Activated effector memory CD4-positive, alpha-beta T cell treated with anti-CD3 and anti-CD28 coated beads, Interleukin-2, amount 50 U/mL, for 16 hours (primary cell): ENCODE measurements at regions not wholly inside any gene's neighbourhood (a gene's known extent, or its start where the extent isn't known, plus 50 kb on each side); places are given as distances from the start of the nearest gene placed in this dataset.

Experiments used
- DNase-seq: peaks from one replicate; pipeline ENCODE4 v3.0.0-alpha.2; 2020

GRCh38 chr9:108015690-108016089, 526.1 kb upstream of the KLF4 start:
- DNase-seq: no peak

- DNase-seq: no peak
Observed at GRCh38 chr9:108014353-108014752, 524.8 kb upstream of the KLF4 start.

DNA sequence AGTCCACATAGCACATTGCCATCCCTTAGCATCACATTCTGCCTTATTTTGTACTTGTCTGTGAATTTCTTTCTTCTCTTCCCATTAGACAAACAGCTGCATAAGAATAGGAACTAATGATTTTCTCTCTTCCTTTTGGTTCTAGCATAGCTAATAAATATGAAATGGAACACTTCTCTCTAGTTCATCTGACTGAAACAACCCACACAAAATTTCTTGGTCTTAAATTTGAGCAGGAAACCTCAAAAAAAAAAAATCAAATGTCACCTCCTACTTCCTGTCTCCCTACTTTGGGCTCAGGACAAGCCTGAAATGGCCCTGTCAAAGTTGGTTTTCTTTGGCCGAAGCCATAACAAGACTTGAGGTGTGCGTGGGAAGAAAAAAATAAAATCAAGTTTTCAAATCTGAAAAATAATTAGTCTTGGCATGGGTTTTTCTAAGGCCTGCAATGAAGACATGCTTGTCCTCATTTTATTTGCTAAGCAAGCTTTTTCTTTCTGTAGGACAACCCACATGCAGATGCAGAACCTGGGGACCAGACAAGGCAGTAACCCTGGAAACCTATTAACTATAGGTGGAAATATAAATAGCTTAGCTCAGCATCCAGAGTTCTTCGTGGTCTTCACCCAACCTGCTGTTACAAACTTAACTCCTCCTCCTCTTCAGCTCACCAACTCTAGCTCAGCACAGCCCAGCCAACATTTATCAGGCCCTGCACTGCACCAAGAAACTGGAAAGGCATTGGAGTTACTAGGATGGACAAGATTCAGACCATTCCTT, 523.5 kb upstream of the KLF4 start:
- no peak for DNase-seq

GRCh38 chr9:108012405-108012804, 522.8 kb upstream of the KLF4 start:
- no peak for DNase-seq

GRCh38 chr9:108003526-108003925, 514.0 kb upstream of the KLF4 start:
- no peak for DNase-seq

DNA sequence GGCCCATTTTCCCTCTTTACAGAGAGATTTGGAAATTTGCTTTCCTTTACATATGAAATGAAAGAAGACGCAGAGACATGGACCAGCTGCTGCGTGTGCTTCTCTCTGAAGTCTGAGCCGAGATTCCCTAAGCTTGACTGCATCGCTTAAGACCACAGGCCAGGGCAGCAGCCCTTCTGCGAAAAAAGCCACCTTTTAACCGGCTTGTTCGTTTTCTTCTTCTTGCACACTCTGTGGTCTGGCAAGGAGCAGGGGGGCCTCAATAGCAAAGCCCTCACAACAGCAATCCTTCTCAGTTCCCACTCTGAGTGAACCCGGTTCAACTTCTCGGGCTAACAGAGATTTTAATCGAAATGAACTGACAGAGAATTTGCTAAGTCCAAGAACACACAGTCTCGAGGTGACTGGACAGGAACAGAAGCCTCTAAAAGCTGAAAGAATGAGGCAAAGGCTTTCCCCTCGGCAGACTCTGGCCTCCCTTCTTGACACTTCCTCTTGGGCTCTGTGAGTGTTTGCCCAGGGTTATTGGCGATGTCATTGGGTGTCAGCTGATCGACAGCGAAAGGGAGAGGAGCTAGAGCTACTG, 512.9 kb upstream of the KLF4 start:
- no peak for DNase-seq

- no peak for DNase-seq
Observed at GRCh38 chr9:108001237-108001636, 511.7 kb upstream of the KLF4 start.

DNA sequence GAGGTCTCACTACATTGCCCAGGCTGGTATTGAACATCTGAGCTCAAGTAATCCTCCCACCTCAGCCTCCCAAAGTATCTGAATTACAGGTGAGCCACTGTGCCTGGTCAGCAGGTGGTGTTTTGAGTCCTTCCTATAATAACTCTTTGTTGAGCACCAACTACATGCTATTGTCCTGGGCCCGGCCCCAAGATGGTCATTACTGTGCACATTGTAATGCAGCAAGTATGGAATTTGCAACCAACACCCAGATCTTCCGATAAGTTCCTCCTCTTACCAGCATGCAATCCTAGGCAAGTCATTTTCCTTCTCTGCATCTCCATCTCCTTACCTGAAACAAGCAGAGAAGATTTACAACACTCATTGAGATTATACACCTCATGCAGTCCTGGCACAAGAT, 510.3 kb upstream of the KLF4 start:
- DNase-seq: no peak

- DNase-seq: no peak
Observed at GRCh38 chr9:107999011-107999410, 509.4 kb upstream of the KLF4 start.

- DNase-seq: no peak
Observed at GRCh38 chr9:107994648-107995047, 505.1 kb upstream of the KLF4 start.

- DNase-seq: no peak
Observed at GRCh38 chr9:107992271-107992670, 502.7 kb upstream of the KLF4 start.

DNA sequence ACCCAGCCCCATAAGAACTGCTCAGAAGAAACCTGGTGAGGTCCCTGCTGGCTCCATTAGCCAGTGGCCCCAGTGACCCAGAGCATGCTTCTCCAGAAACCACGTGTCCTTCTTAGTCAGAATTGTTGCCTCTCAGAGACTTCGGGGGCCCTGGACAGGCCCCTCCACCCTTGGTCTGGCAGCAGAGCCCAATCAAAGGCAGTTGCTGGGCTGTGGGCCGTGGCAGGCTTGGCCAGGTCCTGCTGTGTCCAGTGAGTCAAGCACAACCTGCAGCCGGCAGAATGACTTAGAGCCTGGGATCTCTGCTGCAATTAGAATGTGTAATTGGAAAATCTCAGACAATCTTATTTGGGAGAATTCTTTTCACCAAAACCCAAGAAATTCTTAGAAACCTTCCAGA, 502.0 kb upstream of the KLF4 start:
- DNase-seq: no peak

GRCh38 chr9:107989544-107989943, 500.0 kb upstream of the KLF4 start:
- DNase-seq: no peak

- DNase-seq: no peak
Observed at GRCh38 chr9:107989099-107989498, 499.5 kb upstream of the KLF4 start.

GRCh38 chr9:107984956-107985355, 495.4 kb upstream of the KLF4 start:
- no peak for DNase-seq

- no peak for DNase-seq
Observed at GRCh38 chr9:107983762-107984161, 494.2 kb upstream of the KLF4 start.

- DNase-seq: no peak
Observed at GRCh38 chr9:107983181-107983603, 493.6 kb upstream of the KLF4 start.

GRCh38 chr9:107982745-107983144, 493.2 kb upstream of the KLF4 start:
- DNase-seq: no peak

GRCh38 chr9:107982001-107982400, 492.4 kb upstream of the KLF4 start:
- DNase-seq: no peak

GRCh38 chr9:107980984-107981383, 491.4 kb upstream of the KLF4 start:
- no peak for DNase-seq

GRCh38 chr9:107976767-107977166, 487.2 kb upstream of the KLF4 start:
- no peak for DNase-seq

GRCh38 chr9:107975426-107976010, 485.9 kb upstream of the KLF4 start:
- no peak for DNase-seq

- no peak for DNase-seq
Observed at GRCh38 chr9:107973451-107973850, 483.9 kb upstream of the KLF4 start.

DNA sequence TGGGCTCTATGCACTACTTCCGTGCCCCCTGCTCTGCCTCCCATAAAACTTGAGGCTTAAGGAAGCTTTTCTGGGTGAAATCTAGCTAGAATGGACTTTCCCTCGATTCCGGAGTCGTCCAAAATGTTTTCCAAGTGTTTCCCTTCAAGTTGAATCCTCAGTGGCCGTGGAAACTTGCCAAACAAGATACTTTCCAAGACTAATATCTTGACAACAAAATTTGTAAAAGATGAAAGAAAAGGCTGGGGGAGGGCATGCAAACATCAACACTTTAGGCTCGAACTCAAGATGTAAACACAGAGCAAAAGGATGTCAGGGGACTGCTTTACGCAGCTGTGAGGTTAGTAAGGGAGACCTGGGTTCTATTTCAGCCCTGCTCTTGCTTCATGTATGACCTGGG, 482.8 kb upstream of the KLF4 start:
- DNase-seq: no peak

DNA sequence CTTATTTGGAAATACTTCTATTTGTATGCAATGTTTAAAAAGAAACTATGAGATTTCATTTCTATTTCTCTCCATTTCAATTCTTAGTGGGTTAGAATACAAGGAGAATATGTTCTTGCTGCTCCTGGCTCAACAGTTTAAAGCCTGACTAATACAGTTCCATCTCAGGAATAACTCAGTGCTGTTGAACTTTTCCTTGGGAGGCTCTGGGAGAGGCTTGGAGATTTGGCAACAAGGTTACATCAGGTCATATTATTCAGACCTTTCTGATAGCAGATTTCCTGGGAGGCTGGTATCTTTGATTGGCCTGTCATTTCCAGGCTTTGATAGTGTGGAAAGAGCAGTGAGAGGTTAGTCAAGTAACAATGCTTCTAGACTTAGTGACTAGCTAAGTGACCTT, 481.7 kb upstream of the KLF4 start:
- no peak for DNase-seq
